ENCODE measurements at regions not wholly inside any gene's neighbourhood (a gene's known extent, or its start where the extent isn't known, plus 50 kb on each side); places are given as distances from the start of the nearest gene placed in this dataset.

GRCh38 chr11:128643661-128644317 lies 50.1 kb upstream of the FLI1 start:
- TF ChIP-seq ZNF713 (CRISPR knock-in tag; IDR thresholded peaks at IDR 0.05) (no peak), ZSCAN22 (CRISPR knock-in tag; IDR thresholded peaks at IDR 0.05) (no peak), EP300 (IDR thresholded peaks at IDR 0.05; ENCODE audit: low read depth in 2 of 2, low read length in 2 of 2) (no peak), EP300 (CRISPR knock-in tag; IDR thresholded peaks at IDR 0.05; ENCODE audit: borderline replicate concordance) (no peak), BCLAF1 (IDR thresholded peaks at IDR 0.05) (no peak), ZNF7 (CRISPR knock-in tag; IDR thresholded peaks at IDR 0.05) (no peak), POLR2AphosphoS5 (IDR thresholded peaks at IDR 0.05; ENCODE audit: low read depth, low read length) (no peak)

Measured in HepG2 (cell line).